ENCODE measurements at regions not wholly inside any gene's neighbourhood (a gene's known extent, or its start where the extent isn't known, plus 50 kb on each side); places are given as distances from the start of the nearest gene placed in this dataset.
"Not testable (repeated sequence)": the region's sequence is repeated elsewhere in the genome, so short reads cannot be mapped to it uniquely, and the experiment has no call there.

DNA sequence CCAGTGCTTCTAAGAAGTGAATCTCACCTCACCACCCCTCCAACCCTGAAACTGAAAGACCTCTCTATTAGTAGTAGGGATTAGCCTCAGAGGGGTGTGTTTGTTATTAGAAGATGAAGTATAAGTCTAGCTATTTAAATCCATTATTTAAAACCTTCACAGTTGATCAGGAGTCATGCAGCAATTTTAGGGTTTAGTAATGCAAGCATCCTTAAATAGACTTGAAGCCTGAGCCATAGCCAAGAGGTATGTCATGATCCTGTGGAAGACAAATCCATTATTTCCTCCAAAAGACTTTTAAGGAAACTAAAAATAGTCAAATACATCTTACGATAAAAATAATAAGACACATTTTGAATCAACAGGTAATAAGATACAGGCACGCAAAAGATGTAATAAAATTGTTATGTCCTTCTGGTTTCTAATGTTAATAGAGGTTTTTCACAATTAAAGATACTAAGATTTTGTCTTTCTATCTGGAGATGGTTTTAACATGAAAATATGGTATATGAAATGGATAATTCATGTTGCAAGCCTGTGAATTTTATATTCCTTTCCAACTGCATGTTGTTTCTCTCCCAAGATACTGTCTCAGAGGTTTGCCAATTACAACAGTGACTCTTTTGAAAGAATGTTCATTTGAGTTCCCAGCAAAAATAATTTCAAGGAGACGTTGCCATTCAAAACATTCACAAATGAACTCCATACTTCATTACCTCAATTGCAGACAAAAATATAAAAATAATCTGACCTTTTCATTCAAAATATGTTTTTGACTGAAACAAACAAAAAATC is 68.0 kb downstream of the LUZP4 start:
- DNase-seq (ENCODE audit: low spot score) = no peak

- not testable (repeated sequence) for DNase-seq (ENCODE audit: low spot score)
Observed at GRCh38 chrX:115359508-115359907, 70.0 kb downstream of the LUZP4 start.

DNA sequence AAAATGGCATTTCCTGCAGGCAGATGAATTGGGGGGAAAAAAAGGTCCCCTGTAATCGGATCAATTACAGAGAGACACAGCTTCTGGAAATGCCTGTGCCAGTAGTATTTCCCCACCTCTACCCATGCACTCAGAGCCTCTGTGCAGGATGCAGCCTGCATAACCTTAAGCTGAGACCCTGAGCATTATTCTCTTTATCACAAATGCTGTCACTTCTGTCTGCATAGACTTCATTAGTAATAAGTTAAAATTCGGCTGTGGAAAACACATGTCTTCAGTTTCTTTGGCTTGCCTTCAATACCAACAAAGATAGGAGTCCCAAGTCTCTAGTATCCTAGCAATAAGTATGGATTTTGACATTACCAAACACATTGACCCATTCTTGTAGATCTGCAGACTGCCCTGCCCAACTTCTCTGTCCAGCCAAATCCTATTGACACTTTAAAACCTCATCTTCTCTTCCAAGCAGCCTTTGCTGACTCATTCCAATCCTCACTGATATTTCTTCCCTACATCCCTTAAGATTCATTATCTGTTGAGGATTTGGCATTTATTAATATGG is 70.8 kb downstream of the LUZP4 start:
- no peak for DNase-seq (ENCODE audit: low spot score)

GRCh38 chrX:115362334-115363095 is 73.0 kb downstream of the LUZP4 start:
- DNase-seq (ENCODE audit: low spot score) = no peak

DNA sequence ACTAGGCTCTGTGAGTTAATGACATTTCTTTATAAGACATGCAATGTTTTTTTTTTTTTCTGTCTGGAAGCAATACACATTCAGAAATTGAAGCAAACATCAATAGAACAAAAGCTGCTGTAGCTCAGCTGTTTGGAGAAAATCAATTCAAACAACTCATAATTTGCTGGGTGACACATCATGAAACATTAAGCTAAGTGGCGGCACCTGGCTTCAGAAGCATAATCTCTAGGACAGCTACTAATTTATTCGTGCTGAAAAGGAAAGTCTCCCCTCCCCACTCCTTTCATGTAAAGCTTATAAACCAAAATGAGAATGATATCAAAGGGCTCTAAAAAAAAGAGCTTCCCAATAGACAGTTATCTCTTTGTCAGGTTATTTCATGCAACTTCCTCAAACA is 73.9 kb downstream of the LUZP4 start:
- no peak for DNase-seq (ENCODE audit: low spot score)

DNA sequence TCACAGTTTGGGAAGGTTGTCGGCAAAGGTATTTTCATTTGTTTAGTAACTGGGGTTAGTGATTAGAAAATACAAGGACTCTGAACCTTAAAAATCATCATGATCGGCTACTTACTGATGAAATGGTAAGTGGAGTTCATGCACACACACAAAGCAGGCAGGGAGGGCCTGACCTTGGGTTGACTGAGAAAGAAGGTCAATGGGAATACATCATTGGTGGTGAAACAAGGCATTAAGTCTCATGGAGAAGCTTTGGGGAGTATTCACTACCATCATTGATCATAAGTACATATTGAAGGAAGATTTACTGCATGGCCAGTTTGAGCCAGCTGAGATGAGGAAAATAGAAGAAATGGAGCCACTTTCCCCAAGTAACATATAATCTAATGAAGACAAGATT is 74.4 kb downstream of the LUZP4 start:
- no peak for DNase-seq (ENCODE audit: low spot score)

DNA sequence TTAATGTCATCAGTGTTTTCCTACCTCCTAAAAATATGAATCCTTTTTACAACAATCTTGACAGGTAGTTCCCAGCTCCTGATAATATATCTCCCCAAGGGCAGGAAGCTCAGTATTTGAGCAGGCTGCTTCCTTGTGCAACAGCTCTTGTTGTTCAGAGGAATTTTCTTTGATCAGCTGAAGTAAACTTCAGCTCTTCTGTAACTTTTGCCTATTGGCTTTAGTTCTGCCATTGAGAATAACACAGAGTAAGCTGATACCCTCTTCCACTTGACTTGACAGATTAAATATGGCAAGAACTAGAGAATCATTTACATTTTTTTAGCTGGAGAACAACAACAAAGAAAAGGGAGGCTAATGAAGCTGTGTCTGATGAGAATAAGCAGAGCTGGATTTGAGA is 75.2 kb downstream of the LUZP4 start:
- DNase-seq (ENCODE audit: low spot score) = no peak

- no peak for DNase-seq (ENCODE audit: low spot score)
Observed at GRCh38 chrX:115366535-115366934, 77.0 kb downstream of the LUZP4 start.

- DNase-seq (ENCODE audit: low spot score) = no peak
Observed at GRCh38 chrX:115367455-115367854, 77.9 kb downstream of the LUZP4 start.

DNA sequence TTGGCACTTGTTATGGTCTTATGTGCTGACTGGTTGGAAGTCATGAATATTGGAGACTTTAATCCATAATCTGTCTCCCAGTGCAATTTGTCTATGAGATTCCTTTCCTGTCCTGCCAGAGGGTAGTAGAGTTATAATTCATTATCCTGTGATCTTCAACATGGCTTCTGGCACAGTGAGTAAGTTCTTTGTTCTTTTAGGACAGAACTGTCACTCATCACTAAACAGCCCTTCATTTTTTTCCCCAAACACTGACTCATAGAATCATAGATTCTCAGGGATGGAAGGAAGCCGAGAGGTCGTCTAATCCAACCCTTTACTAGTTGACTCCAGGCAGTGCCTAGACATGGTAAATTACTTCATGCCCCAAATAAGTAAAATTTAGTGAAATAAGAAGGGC is 78.4 kb downstream of the LUZP4 start:
- DNase-seq (ENCODE audit: low spot score) = no peak

DNA sequence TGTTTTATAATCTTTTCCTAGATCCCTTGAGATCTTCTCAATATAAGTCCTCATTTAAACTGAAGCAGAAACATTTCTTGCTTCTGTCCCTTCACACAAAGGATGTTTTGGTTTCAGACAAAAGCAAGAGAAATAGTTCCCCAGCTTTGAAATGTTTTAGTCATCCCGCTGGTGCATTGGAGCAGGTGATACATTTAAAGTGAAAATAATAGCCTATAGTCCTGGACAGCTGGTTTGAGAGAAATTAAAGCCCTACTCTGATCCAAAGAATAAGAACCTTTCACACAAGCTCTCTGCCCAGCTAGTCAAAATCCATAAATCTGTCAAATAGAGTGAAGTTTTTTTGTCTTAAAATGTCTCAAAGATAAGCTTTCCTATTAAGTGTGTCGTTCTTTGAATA is 79.4 kb downstream of the LUZP4 start:
- DNase-seq (ENCODE audit: low spot score) = no peak

DNA sequence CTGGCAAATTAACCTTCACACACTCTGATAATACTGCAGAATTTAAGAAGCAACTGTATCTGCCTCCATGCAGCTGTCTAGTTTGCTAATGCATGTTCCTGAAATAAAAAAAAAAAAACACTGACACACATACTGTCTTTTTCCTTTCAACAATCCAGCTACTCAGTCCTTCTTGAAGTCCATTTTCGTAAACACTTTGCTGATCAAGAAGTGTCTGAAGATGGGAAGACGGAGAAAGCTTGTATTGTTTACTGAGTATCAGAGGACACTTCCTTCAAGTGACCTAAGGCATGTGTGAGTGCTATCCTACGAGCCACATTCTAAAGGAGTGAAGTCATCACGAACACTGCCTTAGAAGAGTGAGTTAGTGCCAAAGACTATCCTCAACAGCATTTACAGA is 82.6 kb downstream of the LUZP4 start:
- no peak for DNase-seq (ENCODE audit: low spot score)

DNA sequence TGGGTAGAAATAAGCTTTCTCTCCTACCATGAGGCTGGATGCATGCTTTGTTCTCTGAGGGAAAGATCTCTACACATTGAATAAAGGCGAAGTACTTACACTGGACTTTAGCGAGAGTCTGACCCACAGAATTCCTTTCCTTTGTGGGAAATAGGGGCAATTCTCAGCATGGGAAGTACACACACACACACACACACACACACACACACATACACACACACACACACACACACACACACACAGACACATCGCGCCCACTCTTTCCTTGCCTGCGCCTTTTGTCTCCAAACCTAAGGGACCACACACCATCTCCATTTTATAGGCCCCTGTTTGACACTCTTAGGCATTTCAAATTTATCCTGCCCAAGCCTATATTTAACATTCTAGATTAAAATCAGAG is 83.8 kb downstream of the LUZP4 start:
- no peak for DNase-seq (ENCODE audit: low spot score)

GRCh38 chrX:115378471-115378870 is 89.0 kb downstream of the LUZP4 start:
- no peak for DNase-seq (ENCODE audit: low spot score)

DNA sequence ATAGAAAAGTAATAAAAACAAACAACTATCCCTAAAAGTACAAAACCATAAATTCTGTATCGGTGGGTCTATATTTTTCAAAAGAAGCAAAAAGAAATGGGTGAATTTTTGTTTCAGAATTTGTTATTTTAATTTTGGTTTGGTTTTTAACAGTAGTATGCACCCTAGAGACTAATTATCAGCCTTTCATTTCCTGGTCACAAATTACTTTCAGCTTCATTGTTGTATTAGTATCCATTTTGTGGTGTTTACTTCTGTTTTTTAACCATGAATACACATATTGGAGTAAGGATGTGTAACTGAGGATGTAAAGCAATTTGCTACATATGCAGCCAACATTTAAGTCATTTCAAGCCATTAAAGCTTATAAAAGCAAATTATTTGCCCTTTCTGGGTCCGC is 97.8 kb downstream of the LUZP4 start:
- no peak for DNase-seq (ENCODE audit: low spot score)

- no peak for DNase-seq (ENCODE audit: low spot score)
Observed at GRCh38 chrX:115388879-115389278, 99.4 kb downstream of the LUZP4 start.

DNA sequence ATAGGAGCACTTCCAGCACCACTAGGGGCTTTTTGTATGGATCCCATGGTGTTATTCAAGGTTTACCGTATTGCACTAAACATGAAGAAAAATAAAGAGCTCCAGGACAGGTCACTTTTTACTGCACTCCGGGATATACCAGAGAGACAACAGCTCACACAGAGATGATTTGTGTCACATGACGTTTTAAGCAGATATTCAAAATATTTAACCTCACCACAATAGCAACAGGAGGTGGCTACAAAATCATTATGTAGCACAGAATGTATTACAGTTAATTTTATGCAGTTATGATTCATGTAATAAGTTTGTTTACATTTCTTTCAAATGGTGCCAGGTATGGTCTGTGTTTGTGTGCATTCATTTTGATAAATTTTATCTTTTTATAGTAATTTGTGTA is 100.6 kb downstream of the LUZP4 start:
- DNase-seq (ENCODE audit: low spot score) = no peak

DNA sequence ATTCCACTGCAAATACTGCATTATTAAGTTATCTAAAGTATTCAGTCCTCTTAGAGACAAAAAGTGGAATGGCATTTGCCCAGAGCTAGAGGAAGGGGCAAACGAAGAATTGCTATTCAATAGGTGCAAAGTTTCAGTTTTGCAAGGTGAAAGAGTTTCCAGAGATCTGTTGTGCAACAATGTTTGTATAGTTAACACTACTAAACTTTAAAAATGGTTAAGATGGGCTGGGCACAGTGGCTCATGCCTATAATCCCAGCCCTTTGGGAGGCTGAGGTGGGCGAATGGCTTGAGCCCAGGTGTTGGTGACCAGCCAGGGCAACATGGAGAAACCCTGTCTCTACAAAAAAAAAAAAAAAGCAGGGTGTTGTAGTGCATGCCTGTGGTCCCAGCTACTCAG is 102.5 kb downstream of the LUZP4 start:
- DNase-seq (ENCODE audit: low spot score) = no peak

DNA sequence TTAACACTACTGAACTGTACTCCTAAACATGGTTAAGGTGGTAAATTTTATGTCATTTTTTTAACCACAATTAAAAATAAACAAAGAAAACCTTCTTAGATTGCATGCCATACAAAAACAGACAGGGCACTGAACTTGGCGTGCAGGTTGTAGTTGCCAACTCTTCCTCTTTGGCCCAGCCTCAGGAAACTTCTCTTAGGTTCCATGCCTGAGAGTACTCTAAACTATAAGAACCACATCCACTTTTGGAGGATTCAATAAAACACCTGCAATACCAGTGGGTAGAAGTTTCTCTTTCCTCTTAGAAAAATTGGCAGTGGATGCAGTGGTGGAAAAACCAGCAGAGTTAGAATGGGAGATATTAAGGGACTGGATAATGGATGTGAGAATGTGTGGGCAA is 103.4 kb downstream of the LUZP4 start:
- DNase-seq (ENCODE audit: low spot score) = no peak

DNA sequence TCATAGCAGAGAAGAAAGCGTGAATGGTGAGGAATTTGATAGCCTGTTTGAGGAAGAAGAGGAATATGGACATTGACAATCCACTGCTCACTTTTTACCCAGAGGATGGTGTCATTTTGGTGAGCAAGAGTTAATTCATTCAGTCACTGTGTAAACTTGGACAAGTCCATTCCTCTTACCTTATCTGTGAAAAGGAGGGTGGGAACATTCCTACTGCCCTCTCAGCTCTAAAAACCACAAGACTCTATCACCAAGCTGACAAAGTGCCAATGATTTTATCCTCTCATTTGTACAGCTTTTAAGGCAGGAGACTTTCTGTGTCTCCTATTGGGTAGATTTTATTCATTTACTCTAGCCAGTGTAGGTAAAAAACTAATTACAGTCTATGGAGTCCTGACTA is 103.8 kb downstream of the LUZP4 start:
- no peak for DNase-seq (ENCODE audit: low spot score)

DNA sequence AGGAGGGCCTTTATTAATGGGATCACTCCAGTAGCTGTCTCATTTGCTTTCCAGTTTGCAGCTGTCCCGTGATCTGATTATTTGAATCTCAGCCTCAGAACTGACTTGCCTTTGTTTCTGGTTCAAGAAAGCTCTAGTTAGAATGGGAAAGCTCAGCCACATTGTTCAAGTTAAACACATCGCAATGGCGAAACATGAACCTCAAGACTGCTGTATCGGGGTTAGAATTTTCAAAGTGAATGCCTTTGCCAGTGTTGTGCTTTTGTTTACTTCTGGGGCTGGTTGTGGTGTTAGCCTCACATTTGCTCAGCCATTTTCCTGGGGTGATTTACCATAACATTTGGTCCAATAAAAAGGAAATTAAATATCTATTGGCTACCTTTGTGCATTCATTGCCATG is 105.3 kb downstream of the LUZP4 start:
- DNase-seq (ENCODE audit: low spot score) = not testable (repeated sequence)

DNA sequence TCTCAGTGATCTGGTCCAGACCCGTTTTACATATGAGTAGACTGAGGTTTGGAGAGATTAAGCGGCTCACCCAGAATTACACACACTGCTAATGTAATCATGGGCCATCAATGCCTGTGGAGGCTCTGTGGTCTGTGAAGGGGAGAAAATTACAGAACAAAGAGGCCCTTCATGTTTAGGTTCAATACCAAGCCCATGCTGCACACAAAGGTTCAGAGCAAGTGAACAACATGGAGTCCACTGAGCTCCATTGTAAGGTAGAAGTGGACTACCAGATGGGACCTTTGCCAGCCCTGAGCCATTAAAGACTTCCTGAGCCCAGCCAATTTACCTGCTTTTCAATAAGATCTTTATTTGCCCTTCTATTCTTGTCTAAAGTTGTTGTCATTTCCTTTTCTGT is 109.8 kb downstream of the LUZP4 start:
- DNase-seq (ENCODE audit: low spot score) = no peak

DNA sequence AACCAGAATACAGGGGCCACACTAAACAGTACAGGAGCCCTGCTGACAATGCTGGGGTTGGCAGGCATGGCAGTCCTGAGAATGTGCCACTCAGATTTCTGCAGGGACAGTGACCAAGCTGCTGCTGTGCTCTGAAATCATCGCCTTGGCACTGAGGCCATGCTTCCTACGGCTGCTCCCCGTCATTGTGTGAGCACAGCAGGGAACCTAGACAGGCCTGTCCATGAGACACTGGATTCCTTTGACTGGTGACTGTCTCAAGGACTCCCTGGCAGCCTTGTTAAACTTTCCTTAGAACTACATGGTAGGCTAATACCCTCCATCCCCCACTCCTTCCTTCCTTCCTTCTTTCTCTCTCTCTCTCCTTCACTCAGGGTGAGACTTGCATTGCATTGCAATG is 111.4 kb downstream of the LUZP4 start:
- DNase-seq (ENCODE audit: low spot score) = no peak
